Astrocyte of the cerebellum (primary cell): ENCODE measurements at regions not wholly inside any gene's neighbourhood (a gene's known extent, or its start where the extent isn't known, plus 50 kb on each side); places are given as distances from the start of the nearest gene placed in this dataset.

Source experiments
- DNase-seq: peaks from one replicate; pipeline ENCODE4 v3.0.0-alpha.2; 2011; ENCODE audit warnings: low read depth
- H3K4me3 ChIP-seq: 2 replicates; pipeline ENCODE4 v1.5.1; 2011; ENCODE audit warnings: mild to moderate bottlenecking, low read depth, low read length, moderate library complexity
- CTCF ChIP-seq: IDR thresholded peaks from 2 replicates; pipeline ENCODE4 v1.5.1; 2012; ENCODE audit warnings: low read length, low read depth, moderate library complexity, mild to moderate bottlenecking; ENCODE audit errors: missing control alignments
- in situ Hi-C: cut with HindIII; loops from 2 replicates; pipeline ENCODE4 v1.10.0; 2017; ENCODE audit warnings: low sequenced_read_pairs

- no peak for TF ChIP-seq CTCF
- in situ Hi-C loops: no loop called here
- no peak for DNase-seq
- H3K4me3 ChIP-seq: no peak overlapping the region
These were observed 353.9 kb downstream of the ATP23 start for GRCh38 chr12:58295268-58295667.

GRCh38 chr12:58296863-58297262, 355.5 kb downstream of the ATP23 start:
- H3K4me3 ChIP-seq: no peak overlapping the region
- no peak for TF ChIP-seq CTCF
- no peak for DNase-seq
- in situ Hi-C loops: no loop called here

GRCh38 chr12:58298803-58299202, 357.4 kb downstream of the ATP23 start:
- no peak for TF ChIP-seq CTCF
- no peak overlapping the region for H3K4me3 ChIP-seq
- DNase-seq: no peak
- in situ Hi-C loops: no loop called here

GRCh38 chr12:58299371-58299770, 358.0 kb downstream of the ATP23 start:
- no peak overlapping the region for H3K4me3 ChIP-seq
- in situ Hi-C loops: no loop called here
- no peak for TF ChIP-seq CTCF
- DNase-seq: no peak

GRCh38 chr12:58301038-58301729, 359.8 kb downstream of the ATP23 start:
- no peak for DNase-seq
- no peak overlapping the region for H3K4me3 ChIP-seq
- TF ChIP-seq CTCF: no peak
- in situ Hi-C loops: no loop called here

GRCh38 chr12:58301730-58302122, 360.4 kb downstream of the ATP23 start:
- in situ Hi-C loops: no loop called here
- H3K4me3 ChIP-seq: no peak overlapping the region
- DNase-seq: no peak
- TF ChIP-seq CTCF: no peak

- no peak for DNase-seq
- no peak overlapping the region for H3K4me3 ChIP-seq
- no peak for TF ChIP-seq CTCF
- in situ Hi-C loops: no loop called here
These were observed 361.2 kb downstream of the ATP23 start for GRCh38 chr12:58302487-58303011.
